K562 (cell line): ENCODE measurements at regions not wholly inside any gene's neighbourhood (a gene's known extent, or its start where the extent isn't known, plus 50 kb on each side); places are given as distances from the start of the nearest gene placed in this dataset.

Source experiments
- KAT7 ChIP-seq: sonication (generic); formaldehyde crosslinking; IDR thresholded peaks from 2 replicates; pipeline ENCODE4 v1.8.0; 2022; ENCODE audit warnings: missing genetic modification reagents, mild to moderate bottlenecking, borderline replicate concordance
- MAFK ChIP-seq: IDR thresholded peaks from 2 replicates; pipeline ENCODE4 v1.6.1; 2011; ENCODE audit warnings: low read length, improper control_type of control experiment
- MYC ChIP-seq, 2 experiments: fragments of 250-450 bp in 1 of 2; sonication (Bioruptor Pico) in 1 of 2; IDR thresholded peaks; 2 replicates each; pipeline versions ENCODE4 v1.5.1 to v1.6.1; 2012 to 2021; ENCODE audit warnings: low read depth in 2 of 2, borderline replicate concordance in 1 of 2, improper control_type of control experiment in 1 of 2, low read length in 1 of 2, mild to moderate bottlenecking in 1 of 2, moderate library complexity in 1 of 2
- NFIX ChIP-seq: fragments of 250-450 bp; sonication (Bioruptor Pico); IDR thresholded peaks from 2 replicates; pipeline ENCODE4 v1.4.0; 2020; ENCODE audit warnings: low read depth, mild to moderate bottlenecking, moderate library complexity
- NRF1 ChIP-seq, 2 experiments: fragments of 450-650 bp; IDR thresholded peaks in 1 of 2; conservative IDR thresholded peaks in 1 of 2; 2 replicates each; pipeline ENCODE4 v1.6.1; 2014; ENCODE audit warnings: mild to moderate bottlenecking in 2 of 2
- POU5F1 ChIP-seq: fragments of 150-350 bp; IDR thresholded peaks from 2 replicates; pipeline ENCODE4 v1.6.1; 2014; ENCODE audit warnings: borderline replicate concordance, low read length, low read depth, mild to moderate bottlenecking; ENCODE audit not compliant: partially characterized antibody
- XRCC3 ChIP-seq: fragments of 450-650 bp; IDR thresholded peaks from 2 replicates; pipeline ENCODE4 v1.6.1; 2017; ENCODE audit warnings: mild to moderate bottlenecking, moderate library complexity
- ZNF184 ChIP-seq: sonication (generic); formaldehyde crosslinking; IDR thresholded peaks from 2 replicates; pipeline ENCODE4 v1.5.0; 2020; ENCODE audit warnings: missing genetic modification reagents
- ZNF354B ChIP-seq: fragments of 250-450 bp; sonication (Bioruptor Pico); IDR thresholded peaks from 2 replicates; pipeline ENCODE4 v1.4.0; 2020
- TF ChIP-seq, protein P1 (sequence below): fragments of 450-650 bp; IDR thresholded peaks from 2 replicates; pipeline ENCODE4 v1.6.1; 2016; ENCODE audit warnings: mild to moderate bottlenecking, moderate library complexity
- TF ChIP-seq, protein P2 (sequence below): fragments of 450-650 bp; conservative IDR thresholded peaks from 2 replicates; pipeline ENCODE4 v1.6.1; 2016; ENCODE audit warnings: missing genetic modification characterization, low read depth, mild to moderate bottlenecking, control low read depth, missing compliant biosample characterization
- TF ChIP-seq, protein P3 (sequence below): fragments of 200-800 bp; sonication (Bioruptor generic); IDR thresholded peaks from 2 replicates; pipeline ENCODE4 v1.6.1; 2017; ENCODE audit warnings: missing genetic modification characterization, missing compliant biosample characterization

DNA sequence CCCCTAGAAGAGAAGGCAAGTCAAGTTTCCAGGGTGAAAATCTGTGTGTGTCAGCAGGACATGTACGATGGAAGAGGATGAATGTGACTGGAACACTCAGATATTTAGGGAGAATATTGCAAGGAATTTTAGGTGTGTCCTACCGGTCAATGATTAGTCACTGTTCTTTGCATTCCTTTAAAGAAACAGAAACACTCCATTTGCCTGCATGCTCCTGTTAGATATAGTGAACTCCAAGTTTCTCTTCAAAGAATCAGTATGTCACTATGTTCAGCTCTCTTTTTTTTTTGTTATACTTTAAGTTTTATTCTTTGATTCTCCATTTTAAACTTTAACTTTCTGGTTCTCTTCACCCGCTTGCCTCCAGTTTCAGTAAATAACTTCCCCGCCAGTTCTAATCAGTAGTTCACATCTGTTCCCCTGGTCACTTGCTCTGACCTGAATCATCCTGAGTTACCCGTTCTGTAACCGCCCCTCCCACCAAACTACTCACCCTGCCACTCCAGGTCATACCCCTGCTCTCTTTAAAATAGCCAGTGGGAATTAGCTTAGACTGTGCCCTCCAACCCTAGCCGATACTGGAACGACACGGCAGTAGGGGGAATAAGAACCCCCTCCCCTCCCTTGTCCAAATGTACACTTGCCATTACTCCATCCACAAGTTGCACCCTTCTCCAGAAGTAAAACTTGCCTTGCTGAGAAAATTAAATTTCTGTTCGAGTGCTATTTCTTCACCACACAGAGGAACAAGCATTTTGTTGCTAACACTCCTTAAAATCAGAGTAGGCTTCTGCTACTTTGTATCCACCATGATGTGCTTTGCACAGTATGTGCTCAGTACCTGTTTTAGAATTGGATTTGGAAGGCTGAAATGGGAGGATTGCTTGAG, 268.4 kb downstream of the METTL4 start (continued):
- TF ChIP-seq, protein P1, sequence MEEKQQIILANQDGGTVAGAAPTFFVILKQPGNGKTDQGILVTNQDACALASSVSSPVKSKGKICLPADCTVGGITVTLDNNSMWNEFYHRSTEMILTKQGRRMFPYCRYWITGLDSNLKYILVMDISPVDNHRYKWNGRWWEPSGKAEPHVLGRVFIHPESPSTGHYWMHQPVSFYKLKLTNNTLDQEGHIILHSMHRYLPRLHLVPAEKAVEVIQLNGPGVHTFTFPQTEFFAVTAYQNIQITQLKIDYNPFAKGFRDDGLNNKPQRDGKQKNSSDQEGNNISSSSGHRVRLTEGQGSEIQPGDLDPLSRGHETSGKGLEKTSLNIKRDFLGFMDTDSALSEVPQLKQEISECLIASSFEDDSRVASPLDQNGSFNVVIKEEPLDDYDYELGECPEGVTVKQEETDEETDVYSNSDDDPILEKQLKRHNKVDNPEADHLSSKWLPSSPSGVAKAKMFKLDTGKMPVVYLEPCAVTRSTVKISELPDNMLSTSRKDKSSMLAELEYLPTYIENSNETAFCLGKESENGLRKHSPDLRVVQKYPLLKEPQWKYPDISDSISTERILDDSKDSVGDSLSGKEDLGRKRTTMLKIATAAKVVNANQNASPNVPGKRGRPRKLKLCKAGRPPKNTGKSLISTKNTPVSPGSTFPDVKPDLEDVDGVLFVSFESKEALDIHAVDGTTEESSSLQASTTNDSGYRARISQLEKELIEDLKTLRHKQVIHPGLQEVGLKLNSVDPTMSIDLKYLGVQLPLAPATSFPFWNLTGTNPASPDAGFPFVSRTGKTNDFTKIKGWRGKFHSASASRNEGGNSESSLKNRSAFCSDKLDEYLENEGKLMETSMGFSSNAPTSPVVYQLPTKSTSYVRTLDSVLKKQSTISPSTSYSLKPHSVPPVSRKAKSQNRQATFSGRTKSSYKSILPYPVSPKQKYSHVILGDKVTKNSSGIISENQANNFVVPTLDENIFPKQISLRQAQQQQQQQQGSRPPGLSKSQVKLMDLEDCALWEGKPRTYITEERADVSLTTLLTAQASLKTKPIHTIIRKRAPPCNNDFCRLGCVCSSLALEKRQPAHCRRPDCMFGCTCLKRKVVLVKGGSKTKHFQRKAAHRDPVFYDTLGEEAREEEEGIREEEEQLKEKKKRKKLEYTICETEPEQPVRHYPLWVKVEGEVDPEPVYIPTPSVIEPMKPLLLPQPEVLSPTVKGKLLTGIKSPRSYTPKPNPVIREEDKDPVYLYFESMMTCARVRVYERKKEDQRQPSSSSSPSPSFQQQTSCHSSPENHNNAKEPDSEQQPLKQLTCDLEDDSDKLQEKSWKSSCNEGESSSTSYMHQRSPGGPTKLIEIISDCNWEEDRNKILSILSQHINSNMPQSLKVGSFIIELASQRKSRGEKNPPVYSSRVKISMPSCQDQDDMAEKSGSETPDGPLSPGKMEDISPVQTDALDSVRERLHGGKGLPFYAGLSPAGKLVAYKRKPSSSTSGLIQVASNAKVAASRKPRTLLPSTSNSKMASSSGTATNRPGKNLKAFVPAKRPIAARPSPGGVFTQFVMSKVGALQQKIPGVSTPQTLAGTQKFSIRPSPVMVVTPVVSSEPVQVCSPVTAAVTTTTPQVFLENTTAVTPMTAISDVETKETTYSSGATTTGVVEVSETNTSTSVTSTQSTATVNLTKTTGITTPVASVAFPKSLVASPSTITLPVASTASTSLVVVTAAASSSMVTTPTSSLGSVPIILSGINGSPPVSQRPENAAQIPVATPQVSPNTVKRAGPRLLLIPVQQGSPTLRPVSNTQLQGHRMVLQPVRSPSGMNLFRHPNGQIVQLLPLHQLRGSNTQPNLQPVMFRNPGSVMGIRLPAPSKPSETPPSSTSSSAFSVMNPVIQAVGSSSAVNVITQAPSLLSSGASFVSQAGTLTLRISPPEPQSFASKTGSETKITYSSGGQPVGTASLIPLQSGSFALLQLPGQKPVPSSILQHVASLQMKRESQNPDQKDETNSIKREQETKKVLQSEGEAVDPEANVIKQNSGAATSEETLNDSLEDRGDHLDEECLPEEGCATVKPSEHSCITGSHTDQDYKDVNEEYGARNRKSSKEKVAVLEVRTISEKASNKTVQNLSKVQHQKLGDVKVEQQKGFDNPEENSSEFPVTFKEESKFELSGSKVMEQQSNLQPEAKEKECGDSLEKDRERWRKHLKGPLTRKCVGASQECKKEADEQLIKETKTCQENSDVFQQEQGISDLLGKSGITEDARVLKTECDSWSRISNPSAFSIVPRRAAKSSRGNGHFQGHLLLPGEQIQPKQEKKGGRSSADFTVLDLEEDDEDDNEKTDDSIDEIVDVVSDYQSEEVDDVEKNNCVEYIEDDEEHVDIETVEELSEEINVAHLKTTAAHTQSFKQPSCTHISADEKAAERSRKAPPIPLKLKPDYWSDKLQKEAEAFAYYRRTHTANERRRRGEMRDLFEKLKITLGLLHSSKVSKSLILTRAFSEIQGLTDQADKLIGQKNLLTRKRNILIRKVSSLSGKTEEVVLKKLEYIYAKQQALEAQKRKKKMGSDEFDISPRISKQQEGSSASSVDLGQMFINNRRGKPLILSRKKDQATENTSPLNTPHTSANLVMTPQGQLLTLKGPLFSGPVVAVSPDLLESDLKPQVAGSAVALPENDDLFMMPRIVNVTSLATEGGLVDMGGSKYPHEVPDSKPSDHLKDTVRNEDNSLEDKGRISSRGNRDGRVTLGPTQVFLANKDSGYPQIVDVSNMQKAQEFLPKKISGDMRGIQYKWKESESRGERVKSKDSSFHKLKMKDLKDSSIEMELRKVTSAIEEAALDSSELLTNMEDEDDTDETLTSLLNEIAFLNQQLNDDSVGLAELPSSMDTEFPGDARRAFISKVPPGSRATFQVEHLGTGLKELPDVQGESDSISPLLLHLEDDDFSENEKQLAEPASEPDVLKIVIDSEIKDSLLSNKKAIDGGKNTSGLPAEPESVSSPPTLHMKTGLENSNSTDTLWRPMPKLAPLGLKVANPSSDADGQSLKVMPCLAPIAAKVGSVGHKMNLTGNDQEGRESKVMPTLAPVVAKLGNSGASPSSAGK = peak; percentile 70
- TF ChIP-seq MYC (IDR thresholded peaks at IDR 0.05; ENCODE audit: low read depth, low read length) (peak; percentile 26; the same call in 1 of the 2 replicates), MYC (CRISPR knock-in tag; IDR thresholded peaks at IDR 0.05; ENCODE audit: borderline replicate concordance, low read depth) (no peak), ZNF354B (CRISPR knock-in tag) (no peak), POU5F1 (no peak), NRF1 (conservative IDR thresholded peaks at IDR 0.05 in 1 of 2, IDR thresholded peaks at IDR 0.05 in 1 of 2) (peak in 1 of 2 experiments; percentile 21; a peak in 1 of 4 replicates), ZNF184 (no peak), MAFK (peak; percentile 23; the same call in 1 of the 2 replicates), NFIX (CRISPR knock-in tag) (no peak), XRCC3 (no peak), KAT7 (CRISPR knock-in tag) (no peak)
- TF ChIP-seq, protein P2, sequence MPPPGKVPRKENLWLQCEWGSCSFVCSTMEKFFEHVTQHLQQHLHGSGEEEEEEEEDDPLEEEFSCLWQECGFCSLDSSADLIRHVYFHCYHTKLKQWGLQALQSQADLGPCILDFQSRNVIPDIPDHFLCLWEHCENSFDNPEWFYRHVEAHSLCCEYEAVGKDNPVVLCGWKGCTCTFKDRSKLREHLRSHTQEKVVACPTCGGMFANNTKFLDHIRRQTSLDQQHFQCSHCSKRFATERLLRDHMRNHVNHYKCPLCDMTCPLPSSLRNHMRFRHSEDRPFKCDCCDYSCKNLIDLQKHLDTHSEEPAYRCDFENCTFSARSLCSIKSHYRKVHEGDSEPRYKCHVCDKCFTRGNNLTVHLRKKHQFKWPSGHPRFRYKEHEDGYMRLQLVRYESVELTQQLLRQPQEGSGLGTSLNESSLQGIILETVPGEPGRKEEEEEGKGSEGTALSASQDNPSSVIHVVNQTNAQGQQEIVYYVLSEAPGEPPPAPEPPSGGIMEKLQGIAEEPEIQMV = 0 out of 2 replicates have a peak, but pooled peaks have one; percentile 22
- TF ChIP-seq, protein P3, sequence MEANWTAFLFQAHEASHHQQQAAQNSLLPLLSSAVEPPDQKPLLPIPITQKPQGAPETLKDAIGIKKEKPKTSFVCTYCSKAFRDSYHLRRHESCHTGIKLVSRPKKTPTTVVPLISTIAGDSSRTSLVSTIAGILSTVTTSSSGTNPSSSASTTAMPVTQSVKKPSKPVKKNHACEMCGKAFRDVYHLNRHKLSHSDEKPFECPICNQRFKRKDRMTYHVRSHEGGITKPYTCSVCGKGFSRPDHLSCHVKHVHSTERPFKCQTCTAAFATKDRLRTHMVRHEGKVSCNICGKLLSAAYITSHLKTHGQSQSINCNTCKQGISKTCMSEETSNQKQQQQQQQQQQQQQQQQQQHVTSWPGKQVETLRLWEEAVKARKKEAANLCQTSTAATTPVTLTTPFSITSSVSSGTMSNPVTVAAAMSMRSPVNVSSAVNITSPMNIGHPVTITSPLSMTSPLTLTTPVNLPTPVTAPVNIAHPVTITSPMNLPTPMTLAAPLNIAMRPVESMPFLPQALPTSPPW = peak; percentile 69
